Astrocyte of the cerebellum (primary cell): ENCODE measurements at regions not wholly inside any gene's neighbourhood (a gene's known extent, or its start where the extent isn't known, plus 50 kb on each side); places are given as distances from the start of the nearest gene placed in this dataset.

ENCODE experiments used
- DNase-seq: peaks from one replicate; pipeline ENCODE4 v3.0.0-alpha.2; 2011; ENCODE audit warnings: low read depth
- H3K4me3 ChIP-seq: 2 replicates; pipeline ENCODE4 v1.5.1; 2011; ENCODE audit warnings: mild to moderate bottlenecking, low read depth, low read length, moderate library complexity
- CTCF ChIP-seq: IDR thresholded peaks from 2 replicates; pipeline ENCODE4 v1.5.1; 2012; ENCODE audit warnings: low read length, low read depth, moderate library complexity, mild to moderate bottlenecking; ENCODE audit errors: missing control alignments
- in situ Hi-C: cut with HindIII; loops from 2 replicates; pipeline ENCODE4 v1.10.0; 2017; ENCODE audit warnings: low sequenced_read_pairs

GRCh38 chr14:101102875-101103274 lies 199.4 kb upstream of the RTL1 start:
- in situ Hi-C loops, result no loop called here
- H3K4me3 ChIP-seq, result no peak overlapping the region
- no peak for DNase-seq
- no peak for TF ChIP-seq CTCF

- in situ Hi-C loops, result no loop called here
- H3K4me3 ChIP-seq, result no peak overlapping the region
- DNase-seq, result no peak
- TF ChIP-seq CTCF, result no peak
Measured at GRCh38 chr14:101103321-101103901, 199.9 kb upstream of the RTL1 start.

DNA sequence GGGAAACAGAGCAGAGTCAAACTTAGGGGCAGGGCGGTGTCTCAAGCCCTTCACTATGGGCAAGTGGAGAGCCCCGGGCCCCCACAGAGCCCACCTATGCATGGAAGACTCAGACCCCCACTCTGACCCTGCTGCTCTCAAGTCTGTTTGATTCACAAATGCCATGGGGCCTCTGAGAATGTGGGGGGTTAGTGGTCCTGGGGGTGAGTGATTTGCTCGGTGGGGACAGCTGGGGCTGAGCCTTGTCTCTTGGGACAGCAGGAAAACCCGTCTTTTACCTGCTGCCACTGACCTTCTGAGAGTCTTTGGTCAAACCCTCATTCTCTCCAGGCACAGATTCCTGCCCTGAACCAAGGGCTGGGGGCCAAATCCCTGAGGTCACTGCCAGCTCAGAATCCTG lies 201.0 kb upstream of the RTL1 start:
- TF ChIP-seq CTCF, result no peak
- in situ Hi-C loops, result no loop called here
- no peak for DNase-seq
- H3K4me3 ChIP-seq, result no peak overlapping the region

GRCh38 chr14:101105045-101105444 lies 201.5 kb upstream of the RTL1 start:
- no peak for TF ChIP-seq CTCF
- H3K4me3 ChIP-seq, result no peak overlapping the region
- no peak for DNase-seq
- in situ Hi-C loops, result no loop called here

- no peak for DNase-seq
- no peak for TF ChIP-seq CTCF
- H3K4me3 ChIP-seq, result no peak overlapping the region
- in situ Hi-C loops, result no loop called here
Measured at GRCh38 chr14:101108579-101109346, 205.2 kb upstream of the RTL1 start.

- in situ Hi-C loops, result no loop called here
- no peak overlapping the region for H3K4me3 ChIP-seq
- no peak for TF ChIP-seq CTCF
- no peak for DNase-seq
Measured at GRCh38 chr14:101109347-101109638, 205.8 kb upstream of the RTL1 start.
